ENCODE measurements at regions not wholly inside any gene's neighbourhood (a gene's known extent, or its start where the extent isn't known, plus 50 kb on each side); places are given as distances from the start of the nearest gene placed in this dataset.

GRCh38 chr20:19824861-19825260, 66.8 kb downstream of the RIN2 start:
- no peak for TF ChIP-seq EZH2 (IDR thresholded peaks at IDR 0.05; ENCODE audit: low read length, missing control alignments)
- no peak for TF ChIP-seq CTCF (conservative IDR thresholded peaks at IDR 0.05 in 1 of 2, IDR thresholded peaks at IDR 0.05 in 1 of 2; ENCODE audit: low read depth in 1 of 2, low read length in 2 of 2)
- Histone ChIP-seq H3K4me2 (ENCODE audit: extremely low read depth, insufficient read depth, low read length) (no peak overlapping the region), H2AFZ (ENCODE audit: low read length) (no peak overlapping the region), H4K20me1 (ENCODE audit: control insufficient read depth, extremely low read depth, insufficient read depth, low read length) (no peaks in the 10 kb centered on the region), H3K27me3 (ENCODE audit: control insufficient read depth, insufficient read depth, low read length) (no peaks in the 10 kb centered on the region), H3K4me1 (ENCODE audit: control insufficient read depth, extremely low read depth, insufficient read depth, low read length) (no peaks in the 10 kb centered on the region), H3K9me3 (ENCODE audit: control insufficient read depth, insufficient read depth, low read depth, low read length) (no peaks in the 10 kb centered on the region), H3K27ac (ENCODE audit: insufficient read depth, low read length) (no peak overlapping the region), H3K9ac (ENCODE audit: insufficient read depth, low read length) (no peak overlapping the region), H3K79me2 (ENCODE audit: control insufficient read depth, insufficient read depth, low read length) (no peaks in the 10 kb centered on the region), H3K4me3 (replicated peaks in 1 of 4; ENCODE audit: control extremely low read depth in 1 of 4, insufficient read depth in 1 of 4, low read depth in 3 of 4, low read length in 4 of 4) (no peak overlapping the region), H3K36me3 (ENCODE audit: control insufficient read depth, insufficient read depth, low read length) (no peaks in the 10 kb centered on the region)
- DNase-seq (ENCODE audit: low read depth in 2 of 2): no peak

DNA sequence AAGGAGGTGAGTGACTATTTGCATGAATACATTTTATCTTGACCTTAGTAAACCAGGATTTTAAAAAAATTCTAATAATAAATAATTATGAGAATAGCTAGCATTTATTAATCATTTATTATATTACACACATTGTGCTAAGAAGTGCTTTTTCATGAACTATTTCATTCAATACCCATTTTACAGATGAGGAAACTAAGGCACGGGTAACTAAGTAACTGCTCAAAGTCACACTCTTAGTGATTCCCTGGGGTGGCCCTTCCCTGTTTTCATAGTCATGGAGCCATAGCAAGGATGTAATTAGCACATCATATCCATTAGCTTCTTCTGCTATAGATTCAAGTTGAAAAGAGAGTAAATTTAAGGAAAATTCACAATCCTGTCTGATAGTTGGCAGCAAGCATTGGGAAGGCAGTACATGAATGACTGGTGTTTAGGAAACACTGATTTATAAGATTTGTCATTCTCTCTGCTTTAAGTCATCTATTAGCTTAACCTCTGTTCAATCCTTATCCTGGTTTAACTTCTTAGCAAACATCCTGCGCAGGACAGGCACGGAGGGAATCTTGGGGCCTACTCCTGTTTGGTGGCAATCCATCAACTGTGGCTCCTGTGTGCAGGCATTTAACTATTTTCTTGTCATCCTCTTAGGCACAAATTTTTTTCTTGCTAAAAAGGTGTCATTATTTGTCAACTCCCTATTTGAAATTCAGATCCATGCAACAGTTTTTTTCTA, 68.3 kb downstream of the RIN2 start:
- Histone ChIP-seq H3K27me3 (ENCODE audit: control insufficient read depth, insufficient read depth, low read length) (no peaks in the 10 kb centered on the region), H3K4me1 (ENCODE audit: control insufficient read depth, extremely low read depth, insufficient read depth, low read length) (no peaks in the 10 kb centered on the region), H3K79me2 (ENCODE audit: control insufficient read depth, insufficient read depth, low read length) (no peaks in the 10 kb centered on the region), H3K36me3 (ENCODE audit: control insufficient read depth, insufficient read depth, low read length) (no peaks in the 10 kb centered on the region), H3K9me3 (ENCODE audit: control insufficient read depth, insufficient read depth, low read depth, low read length) (no peaks in the 10 kb centered on the region), H3K4me2 (ENCODE audit: extremely low read depth, insufficient read depth, low read length) (no peak overlapping the region), H3K27ac (ENCODE audit: insufficient read depth, low read length) (no peak overlapping the region), H3K4me3 (replicated peaks in 1 of 4; ENCODE audit: control extremely low read depth in 1 of 4, insufficient read depth in 1 of 4, low read depth in 3 of 4, low read length in 4 of 4) (no peak overlapping the region), H3K9ac (ENCODE audit: insufficient read depth, low read length) (no peak overlapping the region), H4K20me1 (ENCODE audit: control insufficient read depth, extremely low read depth, insufficient read depth, low read length) (no peaks in the 10 kb centered on the region), H2AFZ (ENCODE audit: low read length) (no peak overlapping the region)
- TF ChIP-seq EZH2 (IDR thresholded peaks at IDR 0.05; ENCODE audit: low read length, missing control alignments): no peak
- TF ChIP-seq CTCF (conservative IDR thresholded peaks at IDR 0.05 in 1 of 2, IDR thresholded peaks at IDR 0.05 in 1 of 2; ENCODE audit: low read depth in 1 of 2, low read length in 2 of 2): no peak
- DNase-seq (ENCODE audit: low read depth in 2 of 2): no peak

DNA sequence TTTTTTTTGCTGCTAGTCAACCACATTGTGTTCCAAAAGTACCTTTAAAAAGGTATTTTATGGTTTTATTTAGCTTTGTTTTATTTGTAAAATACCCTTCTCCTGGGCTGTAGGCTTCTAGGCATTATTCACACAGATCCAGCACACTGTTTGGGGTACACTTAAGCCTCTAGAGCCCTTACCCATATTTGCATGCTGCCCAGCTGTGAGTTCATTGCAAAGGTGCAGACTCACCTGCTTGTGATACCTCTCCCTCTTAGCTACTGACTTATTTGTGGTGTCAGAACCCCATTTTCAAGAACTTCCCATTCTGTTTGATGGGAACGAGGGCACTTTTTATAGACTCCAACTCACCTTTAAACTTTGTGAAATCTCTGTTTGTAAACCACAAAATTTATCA, 69.8 kb downstream of the RIN2 start:
- H3K9ac ChIP-seq (ENCODE audit: insufficient read depth, low read length): no peak overlapping the region
- H4K20me1 ChIP-seq (ENCODE audit: control insufficient read depth, extremely low read depth, insufficient read depth, low read length): no peaks in the 10 kb centered on the region
- no peak overlapping the region for H3K27ac ChIP-seq (ENCODE audit: insufficient read depth, low read length)
- no peaks in the 10 kb centered on the region for H3K79me2 ChIP-seq (ENCODE audit: control insufficient read depth, insufficient read depth, low read length)
- no peak for TF ChIP-seq EZH2 (IDR thresholded peaks at IDR 0.05; ENCODE audit: low read length, missing control alignments)
- no peak for TF ChIP-seq CTCF (conservative IDR thresholded peaks at IDR 0.05 in 1 of 2, IDR thresholded peaks at IDR 0.05 in 1 of 2; ENCODE audit: low read depth in 1 of 2, low read length in 2 of 2)
- no peak overlapping the region for H3K4me3 ChIP-seq (replicated peaks in 1 of 4; ENCODE audit: control extremely low read depth in 1 of 4, insufficient read depth in 1 of 4, low read depth in 3 of 4, low read length in 4 of 4)
- no peaks in the 10 kb centered on the region for H3K9me3 ChIP-seq (ENCODE audit: control insufficient read depth, insufficient read depth, low read depth, low read length)
- H3K4me2 ChIP-seq (ENCODE audit: extremely low read depth, insufficient read depth, low read length): no peak overlapping the region
- DNase-seq (ENCODE audit: low read depth in 2 of 2): no peak
- no peaks in the 10 kb centered on the region for H3K27me3 ChIP-seq (ENCODE audit: control insufficient read depth, insufficient read depth, low read length)
- H3K4me1 ChIP-seq (ENCODE audit: control insufficient read depth, extremely low read depth, insufficient read depth, low read length): no peaks in the 10 kb centered on the region
- H2AFZ ChIP-seq (ENCODE audit: low read length): no peak overlapping the region
- H3K36me3 ChIP-seq (ENCODE audit: control insufficient read depth, insufficient read depth, low read length): no peaks in the 10 kb centered on the region
